OCI-LY3 (cell line): ENCODE measurements at regions not wholly inside any gene's neighbourhood (a gene's known extent, or its start where the extent isn't known, plus 50 kb on each side); places are given as distances from the start of the nearest gene placed in this dataset.

Experiments
- EZH2phosphoT487 ChIP-seq: fragments of 200-600 bp; shearing (Covaris generic); IDR thresholded peaks from 2 replicates; pipeline ENCODE4 v1.6.1; 2018; ENCODE audit warnings: antibody characterized with exemption, mixed run types, low read depth
- TF ChIP-seq, protein P1 (sequence below): fragments of 200-600, 300-600 bp; sonication (generic); IDR thresholded peaks from 2 replicates; pipeline ENCODE4 v1.5.1; 2014; ENCODE audit warnings: antibody characterized with exemption, low read length, low read depth

GRCh38 chr2:234847364-234847635 lies 104.5 kb upstream of the SH3BP4 start:
- TF ChIP-seq, protein P1, sequence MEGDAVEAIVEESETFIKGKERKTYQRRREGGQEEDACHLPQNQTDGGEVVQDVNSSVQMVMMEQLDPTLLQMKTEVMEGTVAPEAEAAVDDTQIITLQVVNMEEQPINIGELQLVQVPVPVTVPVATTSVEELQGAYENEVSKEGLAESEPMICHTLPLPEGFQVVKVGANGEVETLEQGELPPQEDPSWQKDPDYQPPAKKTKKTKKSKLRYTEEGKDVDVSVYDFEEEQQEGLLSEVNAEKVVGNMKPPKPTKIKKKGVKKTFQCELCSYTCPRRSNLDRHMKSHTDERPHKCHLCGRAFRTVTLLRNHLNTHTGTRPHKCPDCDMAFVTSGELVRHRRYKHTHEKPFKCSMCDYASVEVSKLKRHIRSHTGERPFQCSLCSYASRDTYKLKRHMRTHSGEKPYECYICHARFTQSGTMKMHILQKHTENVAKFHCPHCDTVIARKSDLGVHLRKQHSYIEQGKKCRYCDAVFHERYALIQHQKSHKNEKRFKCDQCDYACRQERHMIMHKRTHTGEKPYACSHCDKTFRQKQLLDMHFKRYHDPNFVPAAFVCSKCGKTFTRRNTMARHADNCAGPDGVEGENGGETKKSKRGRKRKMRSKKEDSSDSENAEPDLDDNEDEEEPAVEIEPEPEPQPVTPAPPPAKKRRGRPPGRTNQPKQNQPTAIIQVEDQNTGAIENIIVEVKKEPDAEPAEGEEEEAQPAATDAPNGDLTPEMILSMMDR = no peak
- TF ChIP-seq EZH2phosphoT487 = no peak
